ENCODE measurements at regions not wholly inside any gene's neighbourhood (a gene's known extent, or its start where the extent isn't known, plus 50 kb on each side); places are given as distances from the start of the nearest gene placed in this dataset.
"Not testable (repeated sequence)": the region's sequence is repeated elsewhere in the genome, so short reads cannot be mapped to it uniquely, and the experiment has no call there.

- peak; percentile 53 for DNase-seq
These were observed 134.4 kb downstream of the S1PR1 start for GRCh38 chr1:101371259-101371658.

- DNase-seq, result no peak
These were observed 136.8 kb downstream of the S1PR1 start for GRCh38 chr1:101373570-101373969.

- DNase-seq, result not testable (repeated sequence)
These were observed 138.6 kb downstream of the S1PR1 start for GRCh38 chr1:101375448-101375847.

DNA sequence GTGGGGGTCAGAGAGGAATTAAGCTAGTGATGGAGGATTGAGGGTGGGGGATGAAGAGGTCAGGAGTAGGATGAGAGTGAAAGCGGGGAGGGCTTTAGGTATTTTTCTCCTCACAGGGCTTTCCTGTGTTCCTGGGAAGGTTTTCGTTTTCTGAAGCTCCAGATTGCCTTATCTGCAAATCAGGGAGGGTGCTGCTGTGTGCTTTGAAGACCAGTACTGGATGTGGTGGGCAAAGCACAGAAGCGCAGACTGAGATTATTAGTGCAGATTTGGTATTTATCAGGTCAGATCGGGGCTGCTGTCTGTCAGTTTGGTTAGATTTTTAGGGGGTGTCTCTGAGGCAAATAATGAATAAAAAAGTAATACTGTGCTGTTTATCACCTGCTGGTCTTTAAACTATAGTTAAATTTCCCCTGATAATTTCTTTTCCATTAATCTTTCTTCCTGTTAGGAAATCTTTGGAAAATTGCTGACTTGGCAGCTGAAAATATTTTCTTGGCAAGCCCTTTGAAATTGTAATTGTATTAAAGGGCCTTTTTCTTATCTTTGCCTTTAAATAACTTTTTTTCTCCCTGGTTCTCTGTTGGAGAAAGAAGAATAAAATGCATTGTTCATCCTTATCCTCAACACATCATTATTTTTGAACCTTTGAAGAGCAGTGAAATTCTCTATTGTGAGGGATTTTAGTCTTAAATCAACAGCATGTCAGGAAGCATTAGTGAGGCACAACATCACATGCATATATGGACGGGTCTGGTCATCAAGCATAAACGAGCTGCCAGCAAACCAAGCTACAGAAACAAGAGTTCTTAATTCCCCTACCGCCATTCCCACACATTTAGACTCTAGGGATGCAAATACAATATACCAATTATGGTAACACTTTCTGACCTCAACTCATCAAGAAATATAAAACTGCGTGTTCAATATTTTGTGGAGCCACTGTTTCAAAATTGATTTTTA, 139.6 kb downstream of the S1PR1 start:
- no peak for DNase-seq

- DNase-seq, result no peak
These were observed 140.4 kb downstream of the S1PR1 start for GRCh38 chr1:101377084-101377835.

DNA sequence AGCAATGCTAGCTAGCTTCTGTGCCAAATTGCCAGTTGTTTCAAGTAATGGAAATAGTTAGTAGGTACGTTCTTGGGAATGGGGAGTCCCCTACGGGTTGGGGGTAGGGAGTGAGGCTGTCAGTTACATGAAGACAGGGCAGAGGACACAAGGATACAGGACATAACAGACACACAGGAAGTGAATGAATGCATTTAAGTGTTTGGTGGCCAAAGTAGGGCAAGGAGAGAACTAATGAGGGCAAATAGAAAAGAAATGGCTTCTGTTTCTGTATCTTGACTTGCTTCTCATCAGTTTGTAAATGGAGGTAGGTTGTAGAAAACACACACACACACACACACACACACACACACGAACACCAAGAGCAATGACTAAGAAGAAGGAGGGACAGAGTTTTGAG, 142.2 kb downstream of the S1PR1 start:
- DNase-seq, result no peak

- no peak for DNase-seq
These were observed 143.1 kb downstream of the S1PR1 start for GRCh38 chr1:101379950-101380349.

GRCh38 chr1:101382135-101382534, 145.3 kb downstream of the S1PR1 start:
- no peak for DNase-seq

DNA sequence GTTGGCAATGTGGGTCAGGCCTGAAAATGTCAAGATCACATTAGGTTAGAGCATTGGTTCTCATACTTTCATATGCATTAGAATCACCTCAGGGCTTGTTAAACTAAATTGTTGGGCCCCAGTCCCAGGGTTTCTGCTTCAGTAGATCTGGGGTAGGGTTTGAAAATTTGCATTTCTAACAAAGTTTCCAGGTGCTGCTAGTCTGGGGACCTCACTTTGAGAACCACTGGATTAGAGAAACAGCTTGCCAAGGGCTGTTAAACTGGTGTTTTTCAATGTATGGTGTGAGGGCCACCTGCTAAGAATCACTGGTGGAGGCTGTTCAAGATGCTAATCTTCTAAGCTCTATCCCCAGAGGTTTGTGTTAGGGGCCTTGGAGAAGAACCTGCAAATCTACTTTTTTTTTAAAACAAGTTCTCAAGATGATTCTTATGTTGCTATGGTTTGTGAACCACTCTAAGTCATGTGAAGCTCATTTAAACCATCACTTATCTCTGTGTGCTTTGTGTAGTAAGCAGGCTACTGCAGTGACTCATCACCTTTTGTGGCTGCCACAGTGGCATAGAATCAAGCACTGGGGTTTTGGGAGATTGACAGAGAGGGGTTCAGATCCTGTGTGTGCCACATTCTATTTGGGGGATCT, 152.2 kb downstream of the S1PR1 start:
- DNase-seq, result no peak

DNA sequence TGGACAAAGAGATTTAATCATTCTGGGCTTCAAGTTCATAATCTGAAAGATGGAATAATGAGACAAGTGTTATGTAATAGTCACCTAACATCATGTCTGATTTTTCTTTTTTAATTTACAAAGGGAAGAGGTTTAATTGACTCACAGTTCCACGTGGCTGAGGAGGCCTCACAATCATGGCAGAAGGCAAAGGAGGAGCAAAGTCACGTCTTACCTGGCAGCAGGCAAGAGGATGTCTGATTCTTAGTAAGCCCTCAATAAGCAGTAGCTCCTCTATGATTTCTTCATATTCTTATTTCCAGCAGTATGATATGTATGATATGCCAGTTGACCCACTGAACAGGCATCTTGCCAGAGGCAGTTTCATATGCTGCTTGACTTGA, 152.7 kb downstream of the S1PR1 start:
- DNase-seq, result no peak

DNA sequence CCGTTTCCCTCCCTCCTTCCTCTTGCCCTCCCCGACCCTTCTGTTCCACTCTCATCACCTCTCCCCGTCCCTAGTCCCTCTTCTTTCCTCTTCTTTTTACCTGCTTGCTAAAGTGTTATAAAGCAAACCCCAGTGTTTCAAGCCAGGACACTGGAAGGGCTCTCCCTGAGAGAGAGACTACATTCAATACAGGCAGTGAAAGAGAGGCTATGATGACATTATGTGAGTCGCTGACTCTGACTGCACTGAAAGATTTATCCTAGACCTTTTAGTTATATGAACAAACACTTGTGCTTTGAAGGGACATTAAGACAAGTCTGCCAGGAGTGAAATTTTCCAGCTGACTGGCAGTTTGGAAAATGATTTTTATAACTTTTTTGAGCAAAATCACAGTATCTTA, 155.7 kb downstream of the S1PR1 start:
- DNase-seq, result no peak

- DNase-seq, result peak; percentile 26
These were observed 157.2 kb downstream of the S1PR1 start for GRCh38 chr1:101394041-101394440.

DNA sequence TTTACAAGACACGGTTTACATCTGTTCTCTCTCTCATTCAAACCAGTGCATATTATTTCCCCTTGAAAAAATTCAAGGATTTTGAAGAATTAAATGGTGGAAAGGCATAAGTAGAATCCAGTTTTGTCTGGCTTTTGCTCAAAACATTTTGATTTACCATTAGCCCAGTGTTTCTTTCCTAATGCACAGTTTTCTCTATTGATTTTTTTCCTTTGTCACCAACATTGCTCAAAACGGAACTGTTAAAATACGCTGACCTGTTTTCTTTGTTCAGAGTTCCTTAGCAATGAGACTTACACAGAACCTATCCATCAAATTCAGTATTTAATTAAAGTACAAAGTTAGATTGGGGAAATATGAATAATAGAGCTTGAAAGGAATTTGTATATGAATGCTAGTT, 162.4 kb downstream of the S1PR1 start:
- no peak for DNase-seq

GRCh38 chr1:101406271-101406670, 169.5 kb downstream of the S1PR1 start:
- no peak for DNase-seq

GRCh38 chr1:101406681-101407080, 169.9 kb downstream of the S1PR1 start:
- no peak for DNase-seq

GRCh38 chr1:101407505-101408211, 170.8 kb downstream of the S1PR1 start:
- no peak for DNase-seq

DNA sequence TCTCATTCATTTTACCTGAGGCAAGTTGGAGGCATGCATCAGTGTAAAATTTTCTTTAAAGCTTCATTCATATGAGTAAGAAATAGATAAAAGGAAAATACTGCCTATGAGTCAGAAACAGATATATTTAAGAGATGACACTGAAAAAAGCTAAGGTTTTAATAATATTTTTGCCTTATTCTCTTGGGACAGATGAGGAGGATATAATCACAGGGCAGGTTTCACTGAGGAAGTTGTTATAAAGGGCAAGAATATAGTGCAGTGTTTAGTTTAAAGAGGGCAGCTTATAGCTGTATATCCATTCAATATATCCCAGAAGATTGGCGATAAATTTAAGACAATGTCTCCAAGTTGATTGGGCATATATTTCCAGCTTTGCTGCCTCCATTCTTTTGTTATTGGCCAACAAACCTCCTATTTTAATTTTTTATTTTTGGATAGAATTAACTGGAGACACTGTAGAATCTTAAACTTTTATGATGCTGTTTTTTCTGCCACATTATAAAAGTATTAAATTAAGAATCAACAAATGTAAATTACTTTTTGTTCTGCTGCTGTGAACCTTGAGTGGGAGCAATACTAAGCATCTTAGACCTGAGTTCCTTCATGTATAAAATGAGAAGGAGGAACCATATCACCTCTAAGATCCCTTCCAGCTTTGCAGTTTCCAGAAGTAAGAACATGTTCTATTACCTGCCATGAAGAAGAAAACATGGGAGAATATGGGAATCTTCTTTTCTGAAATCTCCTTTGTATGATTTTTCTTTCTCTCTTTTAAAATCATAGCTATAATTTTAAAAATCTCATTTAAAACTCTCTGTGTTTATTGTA, 171.6 kb downstream of the S1PR1 start:
- no peak for DNase-seq

- no peak for DNase-seq
These were observed 172.3 kb downstream of the S1PR1 start for GRCh38 chr1:101409102-101409501.

- DNase-seq, result no peak
These were observed 173.4 kb downstream of the S1PR1 start for GRCh38 chr1:101410048-101410878.

GRCh38 chr1:101420406-101420805, 183.6 kb downstream of the S1PR1 start:
- no peak for DNase-seq

DNA sequence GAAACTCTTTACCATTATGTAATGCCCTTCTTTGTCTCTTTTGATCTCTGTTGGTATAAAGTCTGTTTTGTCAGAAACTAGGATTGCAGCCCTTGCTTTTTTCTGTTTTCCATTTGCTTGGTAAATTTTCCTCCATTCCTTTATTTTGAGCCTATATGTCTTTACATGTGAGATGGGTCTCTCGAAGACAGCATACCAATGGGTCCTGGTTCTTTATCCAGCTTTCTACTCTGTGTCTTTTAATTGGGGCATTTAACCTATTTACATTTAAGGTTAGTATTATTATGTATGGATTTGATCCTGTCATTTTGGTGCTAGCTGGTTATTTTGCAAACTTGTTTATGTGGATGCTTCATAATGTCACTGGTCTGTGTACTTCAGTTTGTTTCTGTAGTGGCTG, 191.3 kb downstream of the S1PR1 start:
- not testable (repeated sequence) for DNase-seq

Data from fibroblast of skin of abdomen (primary cell).